RWPE2 (cell line): ENCODE measurements at regions not wholly inside any gene's neighbourhood (a gene's known extent, or its start where the extent isn't known, plus 50 kb on each side); places are given as distances from the start of the nearest gene placed in this dataset.

Experiments
- ATAC-seq: fragments of 200-7000 bp; cut with Tn5 transposase; 3 replicates; pipeline ENCODE4 v1.9.1; 2021; ENCODE audit warnings: low read depth
- DNase-seq: peaks from one replicate; pipeline ENCODE4 v3.0.0-alpha.2; 2020; ENCODE audit warnings: low spot score
- H3K27ac ChIP-seq: fragments of 450-650 bp; 2 replicates; pipeline ENCODE4 v1.5.1; 2017; ENCODE audit warnings: mild to moderate bottlenecking; ENCODE audit not compliant: poor library complexity, severe bottlenecking
- H3K27me3 ChIP-seq: fragments of 250-450 bp; sonication (Bioruptor Pico); 2 replicates; pipeline ENCODE4 v1.5.1; 2021; ENCODE audit warnings: mild to moderate bottlenecking, moderate library complexity; ENCODE audit not compliant: insufficient read depth, poor library complexity, severe bottlenecking
- H3K36me3 ChIP-seq: fragments of 250-450 bp; sonication (Bioruptor Pico); 2 replicates; pipeline ENCODE4 v1.5.1; 2020; ENCODE audit warnings: low read depth, mild to moderate bottlenecking, moderate library complexity
- H3K4me1 ChIP-seq: fragments of 250-450 bp; sonication (Bioruptor Pico); 2 replicates; pipeline ENCODE4 v1.5.1; 2021; ENCODE audit warnings: mild to moderate bottlenecking, moderate library complexity; ENCODE audit not compliant: insufficient read depth, poor library complexity, severe bottlenecking
- H3K4me3 ChIP-seq: fragments of 250-450 bp; sonication (Bioruptor Pico); 2 replicates; pipeline ENCODE4 v1.5.1; 2021; ENCODE audit warnings: mild to moderate bottlenecking, moderate library complexity; ENCODE audit not compliant: severe bottlenecking
- H3K9me3 ChIP-seq: fragments of 250-450 bp; sonication (Bioruptor Pico); 2 replicates; pipeline ENCODE4 v1.5.1; 2021; ENCODE audit warnings: mild to moderate bottlenecking, moderate library complexity; ENCODE audit not compliant: severe bottlenecking
- TF ChIP-seq, protein P1 (sequence below): fragments of 450-650 bp; IDR thresholded peaks from one replicate; pipeline ENCODE4 v1.5.1; 2017; ENCODE audit warnings: mild to moderate bottlenecking, moderate library complexity; ENCODE audit not compliant: poor library complexity, severe bottlenecking

DNA sequence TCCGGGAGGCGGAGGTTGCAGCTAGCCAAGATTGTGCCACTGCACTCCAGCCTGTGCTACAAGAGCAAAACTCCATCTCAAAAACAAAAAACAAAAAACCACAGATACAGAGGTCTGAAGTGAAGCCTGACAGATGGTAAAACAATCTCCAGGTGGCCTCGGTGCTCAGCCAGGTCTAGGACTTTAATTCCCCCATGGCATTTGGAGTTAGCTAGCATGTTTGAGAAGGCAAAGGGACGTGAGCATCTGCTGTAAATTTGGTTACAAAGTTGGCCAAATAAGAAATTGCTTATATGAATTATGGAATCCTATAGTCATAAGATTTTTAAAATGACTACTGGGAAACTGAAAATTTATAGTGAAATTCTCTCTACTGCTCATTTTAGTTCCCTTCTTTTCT is 98.3 kb upstream of the FMN2 start:
- H3K36me3 ChIP-seq, result no peaks in the 10 kb centered on the region
- no peak for ATAC-seq
- H3K27me3 ChIP-seq, result peaks cover 30% of the 10 kb centered on the region
- TF ChIP-seq, protein P1, sequence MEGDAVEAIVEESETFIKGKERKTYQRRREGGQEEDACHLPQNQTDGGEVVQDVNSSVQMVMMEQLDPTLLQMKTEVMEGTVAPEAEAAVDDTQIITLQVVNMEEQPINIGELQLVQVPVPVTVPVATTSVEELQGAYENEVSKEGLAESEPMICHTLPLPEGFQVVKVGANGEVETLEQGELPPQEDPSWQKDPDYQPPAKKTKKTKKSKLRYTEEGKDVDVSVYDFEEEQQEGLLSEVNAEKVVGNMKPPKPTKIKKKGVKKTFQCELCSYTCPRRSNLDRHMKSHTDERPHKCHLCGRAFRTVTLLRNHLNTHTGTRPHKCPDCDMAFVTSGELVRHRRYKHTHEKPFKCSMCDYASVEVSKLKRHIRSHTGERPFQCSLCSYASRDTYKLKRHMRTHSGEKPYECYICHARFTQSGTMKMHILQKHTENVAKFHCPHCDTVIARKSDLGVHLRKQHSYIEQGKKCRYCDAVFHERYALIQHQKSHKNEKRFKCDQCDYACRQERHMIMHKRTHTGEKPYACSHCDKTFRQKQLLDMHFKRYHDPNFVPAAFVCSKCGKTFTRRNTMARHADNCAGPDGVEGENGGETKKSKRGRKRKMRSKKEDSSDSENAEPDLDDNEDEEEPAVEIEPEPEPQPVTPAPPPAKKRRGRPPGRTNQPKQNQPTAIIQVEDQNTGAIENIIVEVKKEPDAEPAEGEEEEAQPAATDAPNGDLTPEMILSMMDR, result no peak
- no peaks in the 10 kb centered on the region for H3K4me1 ChIP-seq
- DNase-seq, result no peak
- H3K27ac ChIP-seq, result no peak overlapping the region
- no peak overlapping the region for H3K4me3 ChIP-seq
- H3K9me3 ChIP-seq, result no peaks in the 10 kb centered on the region

DNA sequence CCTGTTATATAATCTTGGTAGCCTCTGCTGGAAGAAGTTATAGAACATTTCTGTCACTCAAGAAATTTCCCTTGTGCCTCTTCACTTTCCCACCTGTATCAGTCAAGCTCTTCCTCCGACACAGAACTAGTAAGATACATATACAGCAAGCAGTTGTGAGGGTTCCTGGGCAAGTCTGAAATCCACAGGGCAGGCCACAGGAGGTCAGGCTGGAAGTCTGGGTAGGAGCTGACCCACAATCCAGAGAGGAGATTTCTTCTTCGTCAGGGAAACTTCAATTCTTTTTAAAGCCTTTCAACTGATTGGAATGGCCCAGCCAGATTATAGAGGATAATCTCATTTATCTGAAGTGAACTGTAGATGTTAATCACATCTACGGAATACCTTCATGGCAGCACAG is 96.4 kb upstream of the FMN2 start:
- TF ChIP-seq, protein P1, result no peak
- ATAC-seq (no peak), DNase-seq (no peak)

DNA sequence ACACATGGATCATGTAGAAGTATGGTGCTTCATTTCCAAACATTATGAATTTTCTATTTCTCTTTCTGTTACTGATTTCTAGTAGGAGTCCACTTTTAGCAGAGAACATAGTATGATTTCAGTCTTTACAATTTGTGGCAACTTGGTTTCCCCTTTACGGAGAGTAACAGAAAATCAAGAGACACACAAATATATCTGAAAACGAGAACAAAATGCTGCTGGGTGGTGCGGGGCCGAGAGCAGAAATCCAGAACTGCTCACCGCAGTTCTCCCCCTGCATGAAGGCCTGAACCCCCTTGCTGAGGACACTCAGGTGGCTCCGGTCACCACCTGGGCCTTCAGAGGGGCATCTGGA is 94.5 kb upstream of the FMN2 start:
- Histone ChIP-seq H3K4me3 (no peak overlapping the region), H3K9me3 (no peaks in the 10 kb centered on the region), H3K27ac (no peak overlapping the region), H3K27me3 (peaks cover 41% of the 10 kb centered on the region), H3K4me1 (peaks cover 13% of the 10 kb centered on the region), H3K36me3 (no peaks in the 10 kb centered on the region)
- DNase-seq (no peak), ATAC-seq (no peak)
- TF ChIP-seq, protein P1, result no peak

More for the DNA sequence above, 96.4 kb upstream of the FMN2 start:
- H3K4me3 ChIP-seq, result no peak overlapping the region
- no peaks in the 10 kb centered on the region for H3K36me3 ChIP-seq
- H3K27ac ChIP-seq, result no peak overlapping the region
- H3K4me1 ChIP-seq, result peaks cover under 1% of the 10 kb centered on the region
- peaks cover 41% of the 10 kb centered on the region for H3K27me3 ChIP-seq
- no peaks in the 10 kb centered on the region for H3K9me3 ChIP-seq

DNA sequence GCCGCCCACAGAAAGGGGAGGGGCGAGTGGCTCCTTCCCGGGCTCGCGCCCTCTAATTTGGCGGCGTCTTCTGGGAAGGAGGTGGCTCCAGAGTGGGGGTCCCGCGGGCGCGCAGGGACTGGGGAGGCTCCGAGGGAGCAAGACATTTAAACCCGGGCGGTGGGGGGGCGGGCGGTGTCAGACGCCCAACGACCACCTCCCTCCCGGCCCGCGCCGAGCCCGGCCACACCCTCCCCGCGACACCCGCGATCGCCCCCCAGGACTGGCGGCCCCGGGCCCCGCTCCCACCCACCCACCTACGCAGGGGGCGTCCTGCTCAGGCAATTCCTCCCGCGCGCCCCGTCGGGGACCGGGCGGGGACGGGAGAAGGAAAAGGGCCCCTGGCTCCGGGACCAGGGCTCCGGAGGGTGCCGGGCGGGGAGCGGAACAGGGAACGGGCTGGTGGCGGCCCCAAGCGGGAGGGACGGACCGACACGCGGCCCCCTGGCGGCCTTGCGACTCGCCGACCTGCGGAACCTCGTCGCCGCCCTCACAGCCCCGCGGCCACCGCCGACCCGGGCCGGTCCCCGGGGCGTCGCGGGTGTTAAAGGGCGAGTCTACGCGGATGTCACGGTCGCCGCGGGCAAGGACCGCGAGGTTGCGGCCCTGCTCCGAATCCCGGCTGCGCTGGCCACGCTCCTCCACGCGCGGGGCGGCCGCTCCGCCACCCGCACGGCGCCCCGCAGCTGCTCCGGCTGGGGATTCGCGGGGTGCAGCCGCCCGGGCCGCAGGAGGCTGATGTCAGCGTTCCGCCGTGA is 94.0 kb upstream of the FMN2 start:
- H3K4me3 ChIP-seq, result peak overlapping the region; percentile 27
- ATAC-seq, result peak; percentile 43; the same call in 2 of the 3 replicates
- TF ChIP-seq, protein P1, result no peak

DNA sequence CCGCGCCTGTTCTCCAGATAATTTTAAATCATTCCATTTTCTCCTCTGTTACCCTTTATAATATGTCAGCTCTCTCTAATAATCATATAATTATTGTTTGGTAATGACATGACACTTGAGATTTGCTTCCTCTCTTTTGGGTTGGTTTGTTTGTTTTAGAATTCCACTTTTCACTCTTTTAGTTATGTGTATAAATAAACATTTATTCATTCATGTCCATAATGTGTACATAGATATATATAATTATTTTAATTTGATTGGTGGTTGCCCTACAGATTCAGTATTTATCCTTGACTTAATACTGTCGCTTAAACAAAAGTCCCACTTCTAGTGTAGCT is 93.4 kb upstream of the FMN2 start:
- no peaks in the 10 kb centered on the region for H3K9me3 ChIP-seq
- ATAC-seq, result no peak

More for the DNA sequence above, 94.0 kb upstream of the FMN2 start:
- no peak overlapping the region for H3K27ac ChIP-seq
- no peaks in the 10 kb centered on the region for H3K9me3 ChIP-seq
- peaks cover 41% of the 10 kb centered on the region for H3K27me3 ChIP-seq
- H3K4me1 ChIP-seq, result peaks cover 13% of the 10 kb centered on the region
- no peak for DNase-seq
- H3K36me3 ChIP-seq, result no peaks in the 10 kb centered on the region

More for the DNA sequence above, 93.4 kb upstream of the FMN2 start:
- Histone ChIP-seq H3K27me3 (peaks cover 41% of the 10 kb centered on the region), H3K4me1 (peaks cover 13% of the 10 kb centered on the region), H3K4me3 (peak overlapping the region; percentile 27), H3K27ac (no peak overlapping the region), H3K36me3 (no peaks in the 10 kb centered on the region)
- TF ChIP-seq, protein P1, result no peak
- no peak for DNase-seq
